NCI-H2171 treated with DMSO at 0.1 percent for 48 hours (cell line): ENCODE measurements at regions not wholly inside any gene's neighbourhood (a gene's known extent, or its start where the extent isn't known, plus 50 kb on each side); places are given as distances from the start of the nearest gene placed in this dataset.
A peak's percentile ranks its signal among the peaks of the same experiment; 100 is the strongest.
"Not testable (repeated sequence)": the region's sequence is repeated elsewhere in the genome, so short reads cannot be mapped to it uniquely, and the experiment has no call there.

Experiments
- DNase-seq: peaks from one replicate; lab custom pipeline; 2025; lab: John Stamatoyannopoulos, UW

DNA sequence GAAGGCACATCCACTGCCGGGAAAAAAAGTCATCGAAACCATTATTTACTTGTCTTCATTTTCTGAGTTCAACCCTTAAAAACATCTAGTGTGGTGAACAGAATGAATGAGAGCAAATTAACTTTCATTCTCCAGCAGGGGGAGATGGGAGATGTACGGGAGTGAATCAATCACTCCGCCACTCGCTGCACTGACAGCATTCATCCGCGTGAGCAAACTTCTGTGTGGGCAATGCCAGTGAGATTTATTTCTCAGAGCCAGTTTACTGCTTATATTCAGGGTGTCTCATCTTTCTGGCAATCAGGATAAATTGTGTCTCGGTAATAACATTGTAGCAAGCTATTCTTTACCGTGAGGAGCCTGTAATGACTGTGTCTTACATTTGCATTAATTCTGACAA is 463.6 kb upstream of the MIS18BP1 start:
- peak; percentile 7 for DNase-seq

GRCh38 chr14:45715946-45716345 is 462.9 kb upstream of the MIS18BP1 start:
- no peak for DNase-seq

DNA sequence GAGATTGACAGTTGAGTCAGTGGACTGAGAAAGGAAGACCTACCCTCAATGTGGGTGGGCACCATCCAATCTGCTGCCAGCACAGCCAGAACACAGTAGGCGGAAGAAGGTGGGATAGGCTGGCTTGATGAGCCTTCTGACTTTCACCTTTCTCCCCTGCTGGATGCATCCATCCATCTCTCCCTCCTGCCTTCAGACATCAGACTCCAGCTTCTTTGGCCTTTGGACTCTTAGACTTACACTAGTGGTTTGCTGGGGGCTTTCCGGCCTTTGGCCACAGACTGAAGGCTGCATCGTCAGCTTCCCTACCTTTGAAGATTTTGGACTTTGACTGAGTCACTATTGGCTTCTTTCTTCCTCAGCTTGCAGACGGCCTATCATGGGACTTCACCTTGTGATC is 456.5 kb upstream of the MIS18BP1 start:
- no peak for DNase-seq

- DNase-seq: no peak
These were observed 453.0 kb upstream of the MIS18BP1 start for GRCh38 chr14:45705940-45706534.

DNA sequence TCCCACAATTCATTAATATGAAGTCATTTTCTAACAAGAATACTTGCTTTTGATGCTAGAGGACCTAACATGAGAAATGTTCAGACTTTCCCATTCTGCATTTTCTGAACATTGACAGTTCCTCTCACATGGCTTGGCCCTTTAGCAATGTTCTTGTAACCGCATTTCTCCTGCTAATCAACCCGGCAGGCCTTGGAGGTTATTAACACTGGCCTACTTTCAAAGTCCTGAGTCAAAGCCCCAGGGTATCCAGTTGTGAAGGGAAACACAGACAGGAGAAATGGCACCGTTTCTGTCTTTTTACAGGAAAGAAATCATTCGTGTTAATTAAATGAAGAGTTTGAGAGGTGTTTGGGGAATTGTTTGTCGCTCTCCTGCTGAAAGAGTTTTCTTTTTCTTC is 446.5 kb upstream of the MIS18BP1 start:
- no peak for DNase-seq

- peak; percentile 26 for DNase-seq
These were observed 445.6 kb upstream of the MIS18BP1 start for GRCh38 chr14:45698462-45699134.

GRCh38 chr14:45686771-45687170 is 433.8 kb upstream of the MIS18BP1 start:
- DNase-seq: no peak

- DNase-seq: no peak
These were observed 427.5 kb upstream of the MIS18BP1 start for GRCh38 chr14:45680531-45680930.

DNA sequence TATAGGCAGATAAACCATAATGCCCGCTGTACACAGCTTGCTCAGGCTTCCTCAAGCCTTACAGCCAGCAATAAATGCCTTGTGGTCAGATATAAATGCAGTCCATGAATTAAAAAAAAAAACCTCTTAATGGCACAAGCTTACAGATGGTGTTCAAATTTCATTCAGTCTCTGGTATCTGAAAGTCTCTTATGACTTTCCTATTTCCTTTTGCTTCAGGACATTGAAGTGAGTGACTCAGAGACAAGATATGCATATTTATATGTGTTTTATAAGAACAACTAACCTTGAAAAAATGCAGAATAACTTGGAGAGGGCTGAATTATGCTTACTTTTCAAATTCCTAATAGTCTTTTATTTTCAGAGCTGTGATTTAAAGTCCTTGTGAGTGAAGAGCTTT is 426.9 kb upstream of the MIS18BP1 start:
- no peak for DNase-seq

DNA sequence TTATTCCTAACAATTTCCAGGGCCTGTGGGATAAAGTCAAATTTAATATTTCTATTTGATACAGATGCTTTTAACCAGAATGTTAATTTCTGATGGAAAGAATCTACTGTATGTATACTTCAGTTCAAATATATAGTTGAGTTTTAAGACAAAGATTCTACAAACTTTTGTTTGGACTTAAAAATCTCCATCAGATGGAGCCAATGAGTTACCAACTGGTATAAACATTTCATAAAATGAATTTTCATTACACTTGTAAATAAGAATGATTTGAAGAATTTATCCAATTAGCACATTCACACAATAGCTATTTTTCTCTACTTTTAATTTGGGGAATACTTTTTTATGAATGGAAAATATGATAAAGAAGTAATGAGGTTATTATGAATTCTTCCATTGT is 425.2 kb upstream of the MIS18BP1 start:
- no peak for DNase-seq

DNA sequence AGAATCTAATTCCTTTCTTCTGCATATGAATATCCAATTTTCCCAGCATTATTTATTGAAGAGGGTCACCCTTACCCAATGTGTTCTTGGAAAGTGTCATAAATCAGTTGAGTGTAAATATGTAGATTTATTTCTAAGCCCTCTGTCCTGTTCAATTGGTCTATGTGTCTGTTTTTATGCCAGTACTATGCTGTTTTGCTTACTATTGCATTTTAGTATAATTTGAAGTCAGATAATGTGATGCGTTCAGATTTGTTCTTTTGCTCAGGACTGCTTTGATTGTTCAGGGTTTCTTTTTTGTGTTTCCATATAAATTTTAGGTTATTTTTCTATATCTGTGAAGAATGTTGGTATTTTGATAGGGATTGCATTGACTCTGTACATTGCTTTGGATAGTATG is 420.4 kb upstream of the MIS18BP1 start:
- no peak for DNase-seq

- DNase-seq: peak; percentile 1
These were observed 411.8 kb upstream of the MIS18BP1 start for GRCh38 chr14:45664668-45665356.

- no peak for DNase-seq
These were observed 405.9 kb upstream of the MIS18BP1 start for GRCh38 chr14:45658917-45659299.

GRCh38 chr14:45658226-45658916 is 405.4 kb upstream of the MIS18BP1 start:
- DNase-seq: no peak

- DNase-seq: no peak
These were observed 398.9 kb upstream of the MIS18BP1 start for GRCh38 chr14:45651890-45652289.

GRCh38 chr14:45650754-45651153 is 397.8 kb upstream of the MIS18BP1 start:
- no peak for DNase-seq

GRCh38 chr14:45649051-45649450 is 396.0 kb upstream of the MIS18BP1 start:
- no peak for DNase-seq

GRCh38 chr14:45641541-45641940 is 388.5 kb upstream of the MIS18BP1 start:
- DNase-seq: no peak

DNA sequence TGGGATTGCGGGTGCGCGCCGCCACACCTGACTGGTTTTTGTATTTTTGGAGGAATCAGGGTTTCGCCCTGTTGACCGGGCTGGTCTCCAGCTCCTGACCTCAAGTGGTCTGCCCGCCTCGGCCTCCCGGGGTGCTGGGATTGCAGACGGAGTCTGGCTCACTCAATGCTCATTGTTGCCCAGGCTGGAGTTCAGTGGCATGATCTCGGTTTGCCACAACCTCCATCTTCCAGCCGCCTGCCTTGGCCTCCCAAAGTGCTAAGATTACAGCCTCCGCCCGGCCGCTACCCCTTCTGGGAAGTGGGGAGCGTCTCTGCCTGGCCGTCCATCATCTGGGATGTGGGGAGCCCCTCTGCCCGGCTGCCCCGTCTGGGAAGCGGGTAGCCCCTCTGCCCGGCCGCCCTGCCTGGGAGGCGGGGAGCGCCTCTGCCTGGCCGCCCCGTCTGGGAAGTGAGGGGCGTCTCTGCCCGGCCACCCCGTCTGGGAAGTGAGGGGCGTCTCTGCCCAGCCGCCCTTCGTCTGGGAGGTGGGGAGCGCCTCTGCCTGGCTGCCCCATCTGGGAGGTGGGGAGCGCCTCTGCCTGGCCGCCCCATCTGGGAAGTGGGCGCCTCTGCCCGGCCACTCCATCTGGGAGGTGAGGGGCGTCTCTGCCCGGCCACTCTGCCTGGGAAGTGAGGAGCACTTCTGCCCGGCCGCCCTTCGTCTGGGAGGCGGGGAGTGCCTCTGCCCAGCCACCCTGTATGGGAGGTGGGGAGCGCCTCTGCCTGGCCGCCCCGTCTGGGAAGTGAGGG is 381.8 kb upstream of the MIS18BP1 start:
- DNase-seq: not testable (repeated sequence)

DNA sequence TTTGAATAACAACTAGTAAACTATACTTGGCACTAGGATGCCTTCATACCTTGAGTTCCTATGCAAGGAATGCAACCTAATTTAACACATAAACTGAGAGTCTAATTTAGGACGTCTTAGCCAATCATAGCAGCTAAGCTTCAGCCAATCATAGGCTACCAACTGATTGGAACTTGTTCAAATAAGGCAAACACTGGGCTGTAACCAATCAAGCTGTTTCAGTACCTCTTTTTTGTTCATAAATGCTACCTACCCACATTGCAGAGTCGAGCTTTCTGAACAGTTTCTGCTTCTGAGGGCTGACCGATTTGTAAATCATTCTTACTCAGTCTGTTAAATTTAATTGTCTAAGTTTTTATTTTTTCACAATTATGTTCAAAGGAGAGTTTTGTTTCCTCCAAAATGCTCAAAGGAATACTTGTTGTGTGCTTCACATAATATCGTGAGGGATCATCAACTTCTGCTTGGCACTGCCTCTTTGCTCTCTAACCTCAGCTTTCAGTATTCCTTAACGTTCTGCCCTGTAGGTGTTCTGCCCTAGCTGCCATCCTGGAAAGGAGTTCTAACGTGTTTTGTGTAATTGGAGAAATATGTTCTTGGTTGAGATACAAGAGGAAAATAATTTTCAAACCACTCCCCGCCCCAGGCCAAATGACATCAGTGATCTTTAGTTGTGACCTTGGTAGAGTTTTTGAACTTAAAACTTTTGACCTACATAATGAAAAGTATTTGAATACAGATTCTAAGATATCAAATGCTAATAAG is 380.4 kb upstream of the MIS18BP1 start:
- DNase-seq: no peak

DNA sequence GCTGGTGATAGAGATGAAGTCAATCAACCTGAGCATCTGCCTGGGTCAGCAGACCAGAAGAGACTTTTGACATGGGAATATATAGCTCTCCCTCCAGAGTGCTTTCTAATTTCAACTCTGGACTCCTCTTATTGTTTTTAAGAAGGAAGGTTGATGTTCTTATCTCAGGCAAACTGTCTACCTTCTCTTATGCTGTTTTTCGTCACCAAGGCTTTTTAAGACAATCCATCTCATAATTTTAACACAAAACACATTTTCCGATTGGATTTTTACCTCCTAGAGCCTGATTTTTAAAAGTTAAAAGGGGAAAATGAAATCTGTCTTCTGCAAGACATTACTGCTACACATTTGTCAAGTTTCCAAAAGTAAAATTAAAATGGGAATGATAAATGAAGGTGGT is 368.7 kb upstream of the MIS18BP1 start:
- no peak for DNase-seq
